PC-9 (cell line): ENCODE measurements at regions not wholly inside any gene's neighbourhood (a gene's known extent, or its start where the extent isn't known, plus 50 kb on each side); places are given as distances from the start of the nearest gene placed in this dataset.

ENCODE experiments used
- CTCF ChIP-seq: fragments of 200-600 bp; sonication (generic); conservative IDR thresholded peaks from 2 replicates; pipeline ENCODE4 v1.6.1; 2017; ENCODE audit warnings: mixed run types, antibody characterized with exemption, mild to moderate bottlenecking, moderate library complexity
- EZH2 ChIP-seq: fragments of 200-600 bp; sonication (generic); IDR thresholded peaks from 2 replicates; pipeline ENCODE4 v1.8.0; 2017; ENCODE audit warnings: antibody characterized with exemption, low read depth

GRCh38 chr10:57053530-57053929 lies 692.5 kb upstream of the ZWINT start:
- TF ChIP-seq CTCF (no peak), EZH2 (no peak)
